NCI-H748 (cell line): ENCODE measurements at regions not wholly inside any gene's neighbourhood (a gene's known extent, or its start where the extent isn't known, plus 50 kb on each side); places are given as distances from the start of the nearest gene placed in this dataset.

Experiments
- DNase-seq: peaks from one replicate; lab custom pipeline; 2025; ENCODE audit not compliant: unreplicated experiment; lab: John Stamatoyannopoulos, UW

DNA sequence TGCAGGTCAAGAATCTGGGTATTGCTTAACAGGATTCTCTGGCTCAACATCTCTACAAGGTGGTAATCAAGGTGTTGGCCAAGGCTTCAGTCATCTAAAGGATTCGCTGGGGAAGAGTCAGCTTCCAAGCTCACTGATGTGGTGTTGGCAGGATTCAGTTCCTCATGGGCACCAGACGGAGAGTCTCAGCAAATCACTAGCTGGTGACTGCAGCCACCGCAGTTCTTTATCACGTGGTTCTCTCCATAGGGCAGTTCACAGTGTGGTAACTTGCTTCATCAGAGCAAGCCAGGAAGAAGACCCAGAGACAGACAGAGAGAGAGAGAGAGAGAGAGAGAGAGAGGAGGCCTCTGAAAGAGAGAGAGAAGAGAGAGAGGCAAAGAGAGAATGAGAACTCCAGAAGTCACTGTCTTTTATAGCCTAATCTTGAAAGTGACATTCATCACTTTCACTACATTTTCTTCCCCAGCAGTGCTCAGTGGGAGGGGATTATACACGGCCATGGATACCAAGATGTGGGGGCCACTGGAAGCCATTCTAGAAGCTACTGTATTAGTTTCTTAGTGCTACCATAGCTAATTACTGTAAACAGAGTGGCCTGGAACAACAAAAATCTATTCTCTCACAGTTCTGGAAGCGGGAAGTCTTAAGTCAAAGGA lies 109.2 kb upstream of the SMIM23 start:
- no peak for DNase-seq

DNA sequence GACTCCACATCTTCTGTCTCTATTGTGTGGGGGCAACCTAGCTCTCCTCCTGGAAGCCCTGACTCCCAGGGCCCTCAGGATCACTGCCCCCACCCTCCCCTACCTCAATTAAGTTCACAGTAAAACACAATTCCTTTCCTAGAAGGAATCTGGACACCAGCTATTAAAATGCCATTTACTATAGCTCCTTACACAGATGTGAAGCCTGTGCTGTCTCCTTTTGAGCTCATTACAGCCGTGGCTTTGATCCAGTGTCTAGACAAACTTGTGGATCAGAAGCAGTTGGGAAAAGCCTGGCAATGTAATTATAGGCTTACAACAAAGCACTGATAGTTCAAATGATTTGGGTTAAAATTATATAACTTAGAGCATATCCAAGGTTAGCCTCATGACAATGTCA lies 107.0 kb upstream of the SMIM23 start:
- no peak for DNase-seq

DNA sequence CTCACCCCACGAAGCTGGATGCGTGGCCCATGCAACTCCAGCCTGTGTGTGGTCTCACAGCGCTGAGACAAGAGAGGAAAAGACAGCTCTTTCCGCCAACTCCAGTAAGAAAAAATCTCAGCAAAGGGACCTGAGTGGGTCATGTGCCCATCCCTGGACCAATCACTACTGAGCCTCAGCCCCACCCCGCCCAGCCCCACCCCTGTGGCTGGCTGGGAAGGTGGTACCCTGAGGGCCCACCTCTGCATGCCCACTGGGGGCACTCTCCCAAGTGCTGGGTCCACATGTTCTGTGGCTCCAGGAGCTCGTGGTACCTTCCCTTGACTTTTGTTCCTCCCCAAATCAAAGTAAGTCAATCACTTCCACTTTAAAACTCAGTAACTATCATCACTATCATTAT lies 105.1 kb upstream of the SMIM23 start:
- DNase-seq = no peak

DNA sequence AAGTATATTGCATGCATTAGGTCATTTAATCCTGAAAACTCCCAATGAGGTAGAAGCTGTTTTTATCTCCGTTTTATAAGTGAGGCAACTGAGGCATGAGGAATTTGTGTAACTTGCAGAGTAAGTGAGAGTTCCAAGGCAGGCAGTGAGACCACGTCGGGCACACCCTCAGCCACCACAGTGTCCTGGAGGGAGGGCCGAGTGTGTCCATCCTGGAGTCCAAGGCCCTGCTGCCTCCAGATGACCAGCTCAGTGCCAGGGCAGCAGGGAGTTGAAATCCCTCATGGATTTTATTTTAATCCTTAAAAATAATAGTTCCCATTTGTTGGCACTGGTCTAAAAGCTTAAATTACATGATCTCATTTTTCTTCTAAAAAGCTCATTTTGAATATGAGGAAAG lies 104.6 kb upstream of the SMIM23 start:
- no peak for DNase-seq

DNA sequence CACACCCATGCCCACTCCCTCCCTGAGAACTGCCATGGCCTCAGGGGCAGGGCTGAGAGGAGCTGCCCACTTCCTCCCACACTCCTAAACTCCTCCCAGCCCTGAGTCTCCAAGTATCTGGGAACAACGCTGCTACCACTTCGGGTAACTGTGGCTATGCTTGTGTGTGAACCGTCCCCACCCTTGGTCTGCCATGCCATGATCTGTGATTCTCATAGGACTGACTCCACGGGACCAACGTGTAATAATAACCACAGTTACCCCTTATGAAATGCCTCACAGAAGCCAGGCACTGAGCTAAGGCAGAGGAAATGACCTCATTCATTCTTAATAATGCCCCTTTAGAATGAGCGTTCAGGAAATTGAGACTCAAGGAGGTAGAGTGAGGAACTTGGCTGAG lies 103.9 kb upstream of the SMIM23 start:
- no peak for DNase-seq

DNA sequence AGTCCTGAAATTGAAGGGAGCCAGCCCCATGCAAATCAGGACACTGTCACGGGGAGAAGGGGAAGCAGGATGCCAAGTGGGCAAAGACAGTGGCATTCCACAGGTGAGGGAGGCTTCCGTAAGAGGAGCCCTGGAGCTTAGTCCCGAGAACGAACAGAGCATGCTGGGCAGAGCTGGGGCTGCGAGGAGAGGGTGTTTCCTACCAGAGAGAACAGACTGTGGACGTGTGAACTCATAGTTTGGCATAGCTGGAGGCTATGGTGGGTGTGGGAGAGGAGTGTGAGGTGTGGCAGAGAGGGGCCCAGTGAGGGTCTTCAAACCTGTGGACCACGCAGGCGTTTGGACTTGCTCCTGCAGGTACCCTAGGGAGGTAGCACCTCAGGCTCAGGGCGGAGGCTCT lies 102.8 kb upstream of the SMIM23 start:
- no peak for DNase-seq

DNA sequence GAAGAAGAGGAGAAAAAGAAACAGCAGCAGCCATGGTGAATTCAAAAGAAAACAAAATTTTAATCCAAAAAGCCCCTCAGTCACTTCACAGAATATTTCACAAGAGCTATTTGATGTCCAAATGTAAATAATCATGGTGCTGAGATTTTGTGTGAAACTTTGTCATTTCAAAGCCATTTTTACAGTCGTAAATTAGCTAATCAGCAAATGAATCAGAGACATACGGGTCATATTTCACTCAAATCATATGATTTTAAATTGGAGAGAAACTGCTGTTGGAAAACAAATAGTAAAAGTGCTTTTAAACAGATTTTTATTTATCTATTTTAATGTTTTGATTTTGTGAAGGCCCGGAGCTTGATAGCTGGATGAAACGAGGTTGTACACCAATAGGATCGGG lies 101.4 kb upstream of the SMIM23 start:
- DNase-seq = no peak

DNA sequence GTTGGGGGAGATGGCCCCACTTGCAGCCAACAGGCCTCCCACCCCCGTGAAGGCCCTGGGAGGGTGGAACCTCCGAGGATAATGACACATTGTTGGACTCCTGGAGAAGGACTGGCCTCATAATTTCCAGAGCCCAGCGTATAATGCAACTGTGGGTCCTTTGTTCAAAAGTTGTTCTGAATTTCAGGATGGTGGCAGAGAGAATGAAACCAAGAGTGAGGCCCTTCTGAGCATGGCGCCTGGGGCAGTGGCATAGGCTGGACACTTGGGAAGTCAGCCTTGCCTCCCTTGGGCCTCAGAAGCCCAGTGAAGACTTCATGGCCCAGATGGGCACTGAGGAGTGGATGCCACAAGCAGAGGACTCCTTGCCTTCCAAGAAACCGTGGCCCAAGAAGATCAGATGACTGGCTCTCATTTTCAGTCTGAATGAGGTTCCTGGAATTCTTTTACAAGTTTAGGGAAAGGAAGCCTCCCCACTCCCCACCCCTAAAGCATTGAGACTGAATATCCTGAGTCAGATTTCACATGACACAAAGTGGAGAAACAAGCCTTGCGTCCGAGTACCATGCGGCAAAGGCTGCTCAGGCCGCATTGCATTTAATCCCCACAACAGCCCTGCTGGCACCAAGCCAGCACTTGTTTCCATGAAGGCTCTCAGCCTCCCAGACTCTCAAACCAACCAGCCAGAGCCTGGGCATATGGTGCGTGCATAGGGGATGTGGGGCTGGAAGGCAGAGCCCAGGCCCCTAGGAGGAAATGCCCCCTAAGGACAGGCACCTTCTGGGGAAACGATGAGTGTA lies 96.7 kb upstream of the SMIM23 start:
- DNase-seq = no peak

DNA sequence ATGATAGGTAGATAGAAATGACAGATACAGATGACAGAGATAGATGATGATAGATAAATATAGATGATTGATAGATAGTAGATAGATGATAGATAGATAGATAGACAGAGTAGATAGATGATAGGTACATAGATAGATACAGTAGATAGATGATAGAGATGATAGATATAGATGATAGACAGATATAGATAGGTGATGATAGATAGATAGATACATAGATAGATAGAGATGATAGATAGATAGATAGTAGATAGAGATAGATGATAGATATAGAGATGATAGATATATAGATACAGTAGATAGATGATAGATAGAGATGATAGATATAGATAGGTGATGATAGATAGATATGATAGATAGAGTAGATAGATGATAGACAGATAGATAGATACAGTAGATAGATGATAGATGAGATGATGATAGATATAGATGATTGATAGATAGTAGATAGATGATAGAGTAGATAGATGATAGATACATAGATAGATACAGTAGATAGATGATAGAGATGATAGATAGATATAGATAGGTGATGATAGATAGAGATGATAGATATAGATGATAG lies 95.7 kb upstream of the SMIM23 start:
- DNase-seq = no peak

DNA sequence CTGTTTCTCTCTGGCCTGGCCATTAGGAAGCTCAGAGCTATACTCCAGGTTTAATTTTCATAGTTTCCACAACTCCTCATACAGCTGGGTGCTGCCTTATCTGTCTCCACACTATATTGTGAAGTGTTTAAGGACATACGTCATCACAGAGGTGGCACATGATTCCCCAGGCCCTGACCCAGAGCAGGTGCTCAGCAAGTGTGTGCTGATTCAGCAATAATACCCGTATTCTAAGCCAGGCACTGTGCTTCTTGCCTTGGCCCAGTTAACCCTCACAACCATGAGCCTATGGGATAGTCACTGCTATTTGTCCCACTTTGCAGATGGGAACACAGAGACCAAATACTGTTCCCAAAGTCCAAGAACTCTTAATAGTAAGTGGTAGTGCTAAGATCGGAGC lies 93.5 kb upstream of the SMIM23 start:
- DNase-seq = no peak

DNA sequence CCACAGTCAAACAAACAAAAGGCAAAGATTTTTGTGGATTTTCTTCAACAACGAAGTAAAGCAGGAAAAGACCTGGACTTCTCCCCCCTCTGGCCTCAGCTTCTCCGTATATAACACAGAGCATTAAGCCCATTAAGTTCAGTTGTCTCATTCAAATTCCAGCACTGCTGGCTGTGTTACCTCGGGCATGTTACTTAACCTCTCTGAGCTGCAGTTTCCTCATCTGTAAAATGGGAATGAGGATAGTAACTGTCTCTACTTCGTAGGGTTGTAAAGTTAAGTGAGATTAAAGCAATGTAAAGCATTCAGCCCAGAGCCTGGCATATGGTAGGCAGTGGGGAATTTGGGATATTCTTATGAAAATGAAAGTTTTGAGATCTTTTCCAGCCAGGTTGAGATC lies 92.7 kb upstream of the SMIM23 start:
- DNase-seq = no peak

DNA sequence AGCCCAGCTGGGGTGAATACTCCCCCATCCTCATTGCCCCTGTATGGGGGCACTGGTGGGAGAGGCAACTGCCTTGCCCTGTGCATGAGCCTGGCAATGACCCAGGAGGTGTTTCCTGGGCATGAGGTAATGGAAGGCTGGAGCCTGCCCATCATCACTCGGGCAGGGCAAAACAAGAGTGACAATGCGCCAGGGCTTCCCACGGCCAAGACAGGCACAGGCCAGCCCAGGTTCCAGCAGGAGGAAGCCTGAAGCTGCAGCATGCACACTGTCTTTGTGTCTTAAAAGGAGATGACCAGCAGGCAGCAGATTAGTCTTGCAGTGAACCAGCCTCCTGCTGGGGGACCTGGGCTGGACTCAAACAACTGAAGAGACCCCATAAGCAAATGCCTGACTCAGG lies 92.2 kb upstream of the SMIM23 start:
- DNase-seq = no peak

DNA sequence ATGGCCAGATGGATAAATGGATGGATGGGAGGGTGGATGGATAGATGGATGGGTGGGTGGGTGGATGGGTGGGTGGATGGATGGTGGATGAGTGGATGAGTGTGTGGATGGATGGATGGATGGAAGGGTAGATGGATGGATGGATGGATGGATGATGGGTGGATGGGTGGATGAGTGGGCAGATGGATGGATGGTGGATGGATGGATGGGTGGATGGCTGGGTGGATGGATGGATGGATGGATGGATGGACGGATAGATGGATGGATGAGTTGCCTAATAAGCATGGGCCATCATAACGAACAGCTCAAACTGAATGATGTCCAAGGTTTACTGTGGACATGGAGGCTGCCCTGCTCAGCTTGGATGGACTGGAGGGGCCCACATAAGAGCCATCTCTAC lies 89.8 kb upstream of the SMIM23 start:
- DNase-seq = no peak

DNA sequence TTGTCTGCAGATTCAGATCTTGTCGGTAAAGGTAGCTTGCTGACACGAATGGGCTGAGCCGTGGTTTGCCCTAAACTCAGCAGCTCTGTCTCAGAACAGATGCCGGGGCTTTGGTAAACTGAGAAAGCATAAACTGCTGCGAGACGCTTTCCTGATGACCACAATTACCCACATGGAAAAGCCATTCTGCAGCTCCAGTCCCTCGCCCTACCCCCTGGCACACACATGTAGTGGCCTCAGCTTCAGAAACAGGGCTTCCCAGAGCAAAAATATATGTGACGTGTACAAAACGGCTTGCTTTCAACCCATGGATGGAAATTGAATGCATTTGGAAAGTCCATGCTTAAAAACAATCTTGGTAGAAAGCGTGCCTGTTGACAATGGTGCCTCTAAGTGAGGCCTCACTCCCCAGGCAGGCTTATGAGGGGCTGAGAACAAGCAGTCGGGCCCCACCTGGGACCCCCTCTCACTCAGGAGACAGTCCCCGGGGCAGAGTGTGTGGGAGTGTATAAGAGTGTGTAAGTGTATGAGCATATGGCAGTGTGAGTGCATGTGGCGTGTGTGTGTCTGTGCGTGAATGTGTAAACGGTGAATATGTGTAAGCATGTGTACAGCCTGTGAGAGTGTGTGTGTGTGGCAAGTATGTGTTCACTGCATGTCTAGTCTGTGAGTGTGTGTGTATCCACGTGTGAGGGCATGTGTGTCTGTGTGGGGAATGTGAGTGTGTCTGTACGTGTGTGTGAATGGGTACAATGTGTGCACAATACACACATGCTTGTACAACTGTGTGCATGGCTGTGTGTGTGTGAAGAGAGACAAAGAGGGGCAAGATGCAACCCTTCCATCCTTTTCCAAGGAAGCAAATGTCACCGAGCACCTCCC lies 88.2 kb upstream of the SMIM23 start:
- DNase-seq = no peak

DNA sequence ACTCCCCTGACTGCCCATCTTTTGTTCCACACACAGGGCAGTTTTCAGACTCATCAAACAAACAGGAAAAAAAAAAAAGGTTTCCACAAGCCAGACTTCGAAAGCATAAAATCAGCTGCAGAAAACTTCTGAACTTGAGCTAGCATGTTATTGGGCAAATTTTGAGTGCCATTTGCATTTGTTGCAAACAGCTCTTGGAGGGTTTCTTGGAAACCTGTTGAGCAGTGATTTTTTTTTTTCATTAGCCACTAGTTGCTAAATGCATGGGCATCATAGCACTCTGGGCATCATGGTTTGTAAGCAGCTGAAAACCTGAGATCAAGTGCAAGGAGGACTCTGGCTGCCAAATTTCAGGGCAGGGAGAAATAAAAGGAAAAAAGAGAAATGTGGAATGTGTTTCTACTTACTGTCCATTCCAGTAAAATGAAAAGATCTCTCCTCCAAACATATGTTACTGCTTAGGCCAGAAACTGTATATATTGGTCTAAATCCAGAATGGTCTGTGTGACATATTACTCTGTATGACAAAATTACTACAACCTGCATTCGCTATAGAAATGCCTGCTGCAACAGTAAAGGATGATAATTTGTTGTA lies 85.2 kb upstream of the SMIM23 start:
- DNase-seq = no peak

DNA sequence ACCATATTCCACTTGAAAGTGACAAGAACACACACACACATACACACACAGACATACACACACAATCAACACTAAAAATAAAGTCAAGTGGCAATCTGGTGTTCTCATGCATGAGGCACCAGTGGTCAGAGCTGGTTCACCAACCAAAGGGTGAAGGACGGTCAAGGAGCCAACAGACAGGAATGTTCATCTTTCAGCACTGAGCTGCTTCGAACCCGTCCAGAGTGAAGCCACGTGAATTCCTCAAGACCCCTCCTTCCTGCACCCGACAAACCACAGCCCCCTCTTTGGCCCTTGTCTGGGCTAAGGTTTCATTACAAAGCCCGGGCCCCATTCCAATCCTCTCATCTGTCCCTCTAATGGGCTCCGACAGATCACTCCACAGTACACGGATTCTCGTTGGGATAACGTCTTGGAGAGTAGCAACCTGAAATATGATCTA lies 84.5 kb upstream of the SMIM23 start:
- no peak for DNase-seq

DNA sequence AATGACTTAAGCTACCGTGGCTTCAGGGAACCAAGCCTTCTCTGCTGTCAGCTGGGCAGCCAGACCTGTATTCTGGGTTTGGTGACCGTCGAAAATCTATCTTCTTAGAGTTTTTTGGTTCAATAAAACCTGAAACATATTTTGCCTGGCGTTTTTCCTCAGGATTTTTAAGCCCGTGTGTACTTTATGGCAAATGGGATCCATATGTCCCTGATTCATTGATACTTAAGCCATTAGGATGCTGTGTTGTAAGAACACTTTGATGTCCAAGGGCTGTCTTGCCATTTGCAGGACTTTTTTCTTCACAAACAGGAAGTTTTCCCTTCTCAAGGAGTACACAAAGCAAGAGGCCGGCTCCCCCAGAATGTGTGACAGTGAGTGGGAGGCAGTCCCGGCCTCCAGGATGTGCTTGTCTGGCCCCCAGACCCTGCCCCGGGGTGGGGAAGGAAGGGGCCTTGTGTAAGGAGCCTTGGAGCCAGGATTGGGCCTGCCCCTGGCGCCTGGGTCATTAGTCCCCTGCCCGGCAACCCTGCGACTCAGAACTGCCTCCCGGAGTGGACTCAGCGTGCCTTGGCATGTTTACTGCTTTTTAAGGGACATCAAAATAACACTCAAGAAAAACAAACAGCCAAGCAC lies 83.4 kb upstream of the SMIM23 start:
- no peak for DNase-seq

DNA sequence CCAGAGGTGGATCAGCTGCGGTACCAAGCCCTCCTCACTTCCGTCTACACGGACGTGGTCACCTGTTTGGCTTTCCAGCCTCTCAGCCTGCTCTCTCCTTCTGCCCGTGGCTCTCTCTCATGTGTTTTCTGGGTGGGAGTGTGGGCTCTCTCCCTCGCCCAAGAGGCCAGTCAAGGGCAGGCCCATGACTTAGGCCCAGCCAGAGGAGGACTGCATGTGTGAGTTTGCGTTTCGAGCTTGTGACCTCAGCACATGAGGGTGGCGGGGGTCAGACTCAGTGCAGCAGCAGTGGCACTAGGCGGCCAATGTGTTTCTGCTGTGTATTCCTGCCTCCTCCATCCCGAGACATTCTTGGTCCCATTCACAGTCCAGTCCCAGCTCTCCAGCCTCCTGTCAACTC lies 82.5 kb upstream of the SMIM23 start:
- no peak for DNase-seq

DNA sequence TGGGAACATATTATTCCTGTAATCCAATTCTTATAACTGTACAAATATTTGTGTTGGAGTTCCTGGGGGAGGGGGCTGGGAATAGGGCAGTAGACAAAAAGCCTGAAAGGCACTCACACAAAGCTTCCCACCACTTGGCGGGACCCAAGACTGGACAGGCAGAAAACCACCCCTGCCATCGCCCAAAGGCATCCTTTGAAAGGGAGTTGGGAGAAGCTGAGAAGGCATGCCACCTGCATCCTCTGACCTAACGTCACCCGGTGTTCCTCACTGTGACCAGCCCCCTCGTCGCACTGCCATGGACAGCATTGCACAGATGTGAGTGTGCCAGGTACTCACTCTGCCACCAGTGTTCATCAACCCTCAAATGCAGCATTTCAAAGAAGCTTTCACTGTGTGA lies 80.6 kb upstream of the SMIM23 start:
- no peak for DNase-seq

DNA sequence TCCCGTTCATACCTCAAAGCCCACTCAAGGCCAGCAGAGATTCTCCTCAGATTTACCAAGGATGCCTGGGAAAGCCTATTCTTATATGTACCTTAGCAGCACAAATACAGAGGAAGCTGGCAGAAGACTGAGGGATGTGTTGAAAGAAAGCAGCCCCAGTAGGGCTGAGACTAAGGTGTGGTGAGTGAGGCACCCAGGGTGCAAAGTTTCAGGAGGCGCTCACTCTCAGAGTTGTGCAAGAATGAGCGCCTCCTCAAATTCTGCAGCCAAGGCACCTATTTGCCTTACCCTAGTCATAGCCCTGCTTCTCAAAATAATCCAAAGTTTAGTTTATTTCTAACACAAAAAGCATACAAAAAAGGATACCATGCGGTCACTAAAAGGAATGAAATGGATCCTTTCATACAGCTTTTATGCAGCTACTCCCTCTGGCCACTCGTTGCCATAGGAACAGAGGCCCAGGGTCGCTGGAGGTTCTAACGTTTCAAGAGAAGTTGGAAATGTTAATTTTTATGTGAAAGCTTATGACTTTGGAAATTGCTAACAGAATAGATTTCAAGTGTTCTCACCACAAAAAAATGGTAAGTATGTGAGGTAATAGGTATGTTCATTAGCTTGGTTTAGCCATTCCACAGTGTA lies 79.7 kb upstream of the SMIM23 start:
- DNase-seq = no peak
